ENCODE measurements at regions not wholly inside any gene's neighbourhood (a gene's known extent, or its start where the extent isn't known, plus 50 kb on each side); places are given as distances from the start of the nearest gene placed in this dataset.
A peak's percentile ranks its signal among the peaks of the same experiment; 100 is the strongest.

DNA sequence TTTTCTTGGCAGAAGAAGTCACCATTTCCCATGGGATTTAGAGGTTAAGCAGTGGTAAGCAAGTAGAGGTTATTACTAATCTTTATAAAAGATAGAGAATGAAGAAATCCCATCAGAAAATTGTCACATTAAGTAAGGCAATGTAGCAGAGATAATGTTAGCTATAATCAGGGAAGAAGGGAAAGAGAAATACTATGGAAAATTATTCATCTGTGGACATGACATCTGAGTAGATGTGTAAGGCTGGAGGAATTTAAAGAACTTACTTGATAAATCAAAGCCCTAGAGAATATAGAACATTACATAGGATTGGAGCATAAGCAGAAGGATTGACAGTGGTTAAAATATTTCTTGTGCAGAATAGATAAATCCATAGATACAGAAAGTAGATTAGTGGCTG is 553.1 kb upstream of the CBLB start:
- H3K27ac ChIP-seq: no peak overlapping the region
- no peak overlapping the region for H2AFZ ChIP-seq
- TF ChIP-seq CTCF (IDR thresholded peaks at IDR 0.05): no peak
- H3K4me1 ChIP-seq: peaks cover 15% of the 10 kb centered on the region
- no peaks in the 10 kb centered on the region for H3K36me3 ChIP-seq (ENCODE audit: control insufficient read depth, insufficient read depth, low read length)
- no peaks in the 10 kb centered on the region for H3K27me3 ChIP-seq (ENCODE audit: control insufficient read depth, insufficient read depth, low read length)
- no peak overlapping the region for H3K9ac ChIP-seq
- H3K4me2 ChIP-seq (ENCODE audit: low read length): no peak overlapping the region
- no peaks in the 10 kb centered on the region for H3K79me2 ChIP-seq
- H3K4me3 ChIP-seq (ENCODE audit: low read depth, low read length): no peak overlapping the region
- H3K9me3 ChIP-seq (ENCODE audit: control insufficient read depth, low read length): no peaks in the 10 kb centered on the region

- Histone ChIP-seq H3K27ac (no peak overlapping the region), H2AFZ (peak overlapping the region; percentile 2), H3K79me2 (no peaks in the 10 kb centered on the region), H3K4me1 (peaks cover 15% of the 10 kb centered on the region), H3K9ac (no peak overlapping the region), H3K9me3 (ENCODE audit: control insufficient read depth, low read length) (no peaks in the 10 kb centered on the region), H3K36me3 (ENCODE audit: control insufficient read depth, insufficient read depth, low read length) (no peaks in the 10 kb centered on the region), H3K4me2 (ENCODE audit: low read length) (no peak overlapping the region), H3K27me3 (ENCODE audit: control insufficient read depth, insufficient read depth, low read length) (no peaks in the 10 kb centered on the region), H3K4me3 (ENCODE audit: low read depth, low read length) (no peak overlapping the region)
- no peak for TF ChIP-seq CTCF (IDR thresholded peaks at IDR 0.05)
These were observed 554.8 kb upstream of the CBLB start for GRCh38 chr3:106423321-106424225.

- Histone ChIP-seq H3K4me1 (peaks cover 15% of the 10 kb centered on the region), H3K4me2 (ENCODE audit: low read length) (peak overlapping the region; percentile 39), H3K4me3 (ENCODE audit: low read depth, low read length) (no peak overlapping the region), H3K9me3 (ENCODE audit: control insufficient read depth, low read length) (no peaks in the 10 kb centered on the region), H2AFZ (peak overlapping the region; percentile 71), H3K27ac (peak overlapping the region; percentile 62), H3K27me3 (ENCODE audit: control insufficient read depth, insufficient read depth, low read length) (no peaks in the 10 kb centered on the region), H3K79me2 (no peaks in the 10 kb centered on the region), H3K36me3 (ENCODE audit: control insufficient read depth, insufficient read depth, low read length) (no peaks in the 10 kb centered on the region), H3K9ac (no peak overlapping the region)
- no peak for TF ChIP-seq CTCF (IDR thresholded peaks at IDR 0.05)
These were observed 556.2 kb upstream of the CBLB start for GRCh38 chr3:106425026-106425425.

DNA sequence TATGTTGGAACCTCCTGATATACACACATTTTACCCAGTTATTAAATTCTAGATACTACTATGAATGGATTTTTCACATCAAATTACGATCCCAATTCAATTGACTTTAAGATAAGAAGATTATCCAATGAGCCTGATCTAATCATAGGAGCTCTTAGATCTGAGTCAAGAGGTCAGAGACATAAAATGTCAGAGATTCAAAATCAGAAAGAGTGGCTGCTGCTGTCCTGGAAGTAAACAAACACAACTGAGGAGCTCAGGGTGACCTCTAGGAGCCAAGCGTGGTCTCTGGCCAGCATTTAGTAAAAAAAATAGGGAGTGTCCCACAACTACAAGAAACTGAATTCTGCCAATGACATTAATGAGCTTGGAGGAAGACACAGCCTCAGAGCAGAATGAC is 557.1 kb upstream of the CBLB start:
- Histone ChIP-seq H3K9me3 (ENCODE audit: control insufficient read depth, low read length) (no peaks in the 10 kb centered on the region), H2AFZ (peak overlapping the region; percentile 71), H3K4me1 (peaks cover 15% of the 10 kb centered on the region), H3K4me2 (ENCODE audit: low read length) (peak overlapping the region; percentile 28), H3K79me2 (no peaks in the 10 kb centered on the region), H3K4me3 (ENCODE audit: low read depth, low read length) (no peak overlapping the region), H3K27ac (peak overlapping the region; percentile 62), H3K9ac (no peak overlapping the region), H3K36me3 (ENCODE audit: control insufficient read depth, insufficient read depth, low read length) (no peaks in the 10 kb centered on the region), H3K27me3 (ENCODE audit: control insufficient read depth, insufficient read depth, low read length) (no peaks in the 10 kb centered on the region)
- no peak for TF ChIP-seq CTCF (IDR thresholded peaks at IDR 0.05)

DNA sequence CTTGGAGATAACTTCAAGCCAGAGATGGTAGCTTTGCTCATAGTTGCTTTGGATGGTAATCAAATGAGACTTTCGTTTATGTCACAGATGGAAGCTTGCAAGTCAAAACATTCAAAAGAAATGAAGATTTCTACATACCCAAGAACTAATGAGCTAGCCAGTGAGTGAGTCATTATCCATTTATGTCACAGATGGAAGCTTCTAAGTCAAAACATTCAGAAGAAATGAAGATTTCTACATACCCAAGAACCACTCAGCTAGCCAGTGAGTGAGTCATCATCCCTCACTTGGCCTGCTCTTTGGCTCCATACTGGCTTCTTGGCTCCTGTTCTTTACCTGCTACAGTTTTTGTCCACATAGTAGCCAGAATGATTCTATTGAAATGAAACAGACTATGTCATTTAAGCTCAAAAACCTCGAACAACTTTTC is 559.8 kb upstream of the CBLB start:
- H3K4me2 ChIP-seq (ENCODE audit: low read length): no peak overlapping the region
- H3K27ac ChIP-seq: no peak overlapping the region
- no peaks in the 10 kb centered on the region for H3K9me3 ChIP-seq (ENCODE audit: control insufficient read depth, low read length)
- peak overlapping the region; percentile 25 for H2AFZ ChIP-seq
- H3K27me3 ChIP-seq (ENCODE audit: control insufficient read depth, insufficient read depth, low read length): no peaks in the 10 kb centered on the region
- H3K79me2 ChIP-seq: no peaks in the 10 kb centered on the region
- H3K9ac ChIP-seq: no peak overlapping the region
- TF ChIP-seq CTCF (IDR thresholded peaks at IDR 0.05): no peak
- no peaks in the 10 kb centered on the region for H3K36me3 ChIP-seq (ENCODE audit: control insufficient read depth, insufficient read depth, low read length)
- H3K4me1 ChIP-seq: peaks cover 15% of the 10 kb centered on the region
- H3K4me3 ChIP-seq (ENCODE audit: low read depth, low read length): no peak overlapping the region

Measured in parathyroid adenoma (tissue), 2 donors.